ENCODE measurements at regions not wholly inside any gene's neighbourhood (a gene's known extent, or its start where the extent isn't known, plus 50 kb on each side); places are given as distances from the start of the nearest gene placed in this dataset.
A peak's percentile ranks its signal among the peaks of the same experiment; 100 is the strongest.

DNA sequence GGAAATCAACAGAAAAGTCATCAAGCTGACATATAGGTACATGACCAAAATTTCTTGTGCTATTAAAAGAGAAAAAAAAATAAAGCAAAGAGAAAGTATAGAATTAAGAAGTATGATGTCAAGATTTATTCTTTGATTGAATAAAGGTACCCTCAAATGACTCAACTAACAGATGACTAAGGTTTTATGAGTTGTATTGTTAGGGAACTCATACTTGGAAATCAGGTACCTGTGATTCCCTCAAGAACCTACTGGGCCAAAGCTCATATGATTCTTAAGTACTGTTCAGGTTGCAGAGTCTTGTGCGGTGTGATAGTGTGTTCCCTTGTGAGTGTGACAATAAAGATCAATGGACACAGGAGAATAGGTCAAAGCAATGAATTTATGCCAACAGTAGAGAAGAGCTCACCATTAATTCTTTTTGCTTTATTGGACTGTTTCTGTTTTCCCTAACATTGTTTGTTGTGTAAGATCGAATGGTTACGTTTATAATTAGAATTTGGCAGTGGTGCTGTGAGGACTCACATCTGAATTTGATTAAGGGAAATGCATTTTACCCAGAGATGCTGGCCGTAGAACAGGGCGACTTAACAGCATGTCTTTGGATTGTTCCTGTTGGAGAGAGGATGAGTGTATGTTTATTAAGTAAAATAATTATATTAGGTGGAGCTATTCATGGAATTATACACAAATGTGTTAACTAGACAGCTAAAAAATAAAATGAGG lies 293.2 kb upstream of the SEMA3D start:
- H3K36me3 ChIP-seq (ENCODE audit: low read depth, missing control alignments): no peaks in the 10 kb centered on the region
- no peak overlapping the region for H3K27ac ChIP-seq
- intact Hi-C loops (cut with DNase I; ENCODE audit: low total_unique reads): no loop called here
- H3K9me3 ChIP-seq: no peaks in the 10 kb centered on the region
- TF ChIP-seq POLR2A (IDR thresholded peaks at IDR 0.05): no peak
- TF ChIP-seq, protein P1, sequence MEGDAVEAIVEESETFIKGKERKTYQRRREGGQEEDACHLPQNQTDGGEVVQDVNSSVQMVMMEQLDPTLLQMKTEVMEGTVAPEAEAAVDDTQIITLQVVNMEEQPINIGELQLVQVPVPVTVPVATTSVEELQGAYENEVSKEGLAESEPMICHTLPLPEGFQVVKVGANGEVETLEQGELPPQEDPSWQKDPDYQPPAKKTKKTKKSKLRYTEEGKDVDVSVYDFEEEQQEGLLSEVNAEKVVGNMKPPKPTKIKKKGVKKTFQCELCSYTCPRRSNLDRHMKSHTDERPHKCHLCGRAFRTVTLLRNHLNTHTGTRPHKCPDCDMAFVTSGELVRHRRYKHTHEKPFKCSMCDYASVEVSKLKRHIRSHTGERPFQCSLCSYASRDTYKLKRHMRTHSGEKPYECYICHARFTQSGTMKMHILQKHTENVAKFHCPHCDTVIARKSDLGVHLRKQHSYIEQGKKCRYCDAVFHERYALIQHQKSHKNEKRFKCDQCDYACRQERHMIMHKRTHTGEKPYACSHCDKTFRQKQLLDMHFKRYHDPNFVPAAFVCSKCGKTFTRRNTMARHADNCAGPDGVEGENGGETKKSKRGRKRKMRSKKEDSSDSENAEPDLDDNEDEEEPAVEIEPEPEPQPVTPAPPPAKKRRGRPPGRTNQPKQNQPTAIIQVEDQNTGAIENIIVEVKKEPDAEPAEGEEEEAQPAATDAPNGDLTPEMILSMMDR (IDR thresholded peaks at IDR 0.05): no peak
- WGBS, 2 donors: 45 to 53% methylated on average over 5 of the region's 5 CpGs
- DNase-seq: peak; percentile 18
- H3K4me3 ChIP-seq: no peak overlapping the region
- H3K27me3 ChIP-seq: no peaks in the 10 kb centered on the region
- H3K4me1 ChIP-seq: no peaks in the 10 kb centered on the region

DNA sequence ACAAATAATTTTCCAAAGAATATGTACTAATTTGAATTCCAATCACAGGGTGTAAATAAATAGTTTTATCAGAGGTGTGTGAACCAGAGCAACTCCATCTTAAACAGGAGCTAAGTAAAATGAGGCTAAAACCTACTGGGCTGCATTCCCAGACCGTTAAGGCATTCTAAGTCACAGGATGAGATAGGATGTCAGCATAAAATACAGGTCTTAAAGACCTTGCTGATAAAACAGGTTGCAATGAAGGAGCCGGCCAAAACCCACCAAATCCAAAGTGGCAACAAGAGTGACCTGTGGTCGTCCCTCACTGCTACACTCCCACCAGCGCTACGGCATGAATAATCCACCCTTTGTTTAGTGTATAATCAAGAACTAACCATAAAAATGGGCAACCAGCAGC lies 291.7 kb upstream of the SEMA3D start:
- no peak for DNase-seq
- no peak for TF ChIP-seq POLR2A (IDR thresholded peaks at IDR 0.05)
- TF ChIP-seq, protein P1 (IDR thresholded peaks at IDR 0.05): no peak
- H3K36me3 ChIP-seq (ENCODE audit: low read depth, missing control alignments): no peaks in the 10 kb centered on the region
- H3K27ac ChIP-seq: no peak overlapping the region
- 58 to 69% methylated on average over 5 of the region's 5 CpGs for WGBS, 2 donors
- intact Hi-C loops (cut with DNase I; ENCODE audit: low total_unique reads): no loop called here
- H3K4me3 ChIP-seq: no peak overlapping the region
- H3K27me3 ChIP-seq: no peaks in the 10 kb centered on the region
- no peaks in the 10 kb centered on the region for H3K9me3 ChIP-seq
- no peaks in the 10 kb centered on the region for H3K4me1 ChIP-seq

DNA sequence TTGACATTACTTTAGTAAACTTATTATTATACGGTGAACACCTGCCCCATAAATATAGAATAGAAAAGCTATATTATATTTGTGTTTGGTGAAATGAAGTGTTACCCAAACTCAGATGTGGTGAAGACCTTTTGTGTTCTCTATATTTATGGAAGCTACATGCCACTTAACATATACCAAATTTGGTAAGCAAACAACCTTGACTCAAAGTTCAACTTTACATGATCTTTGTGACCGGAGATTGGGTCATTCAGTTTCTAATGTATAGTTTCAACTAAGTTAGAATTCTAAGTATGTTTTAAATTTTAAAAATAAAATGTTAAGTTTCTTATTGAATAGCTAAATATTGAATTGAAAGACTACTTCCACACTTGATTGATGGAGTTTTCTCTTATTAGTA lies 288.6 kb upstream of the SEMA3D start:
- 91 to 98% methylated on average over 2 of the region's 2 CpGs for WGBS, 2 donors
- no peak overlapping the region for H3K27ac ChIP-seq
- H3K4me3 ChIP-seq: no peak overlapping the region
- H3K27me3 ChIP-seq: no peaks in the 10 kb centered on the region
- H3K36me3 ChIP-seq (ENCODE audit: low read depth, missing control alignments): no peaks in the 10 kb centered on the region
- intact Hi-C loops (cut with DNase I; ENCODE audit: low total_unique reads): no loop called here
- no peaks in the 10 kb centered on the region for H3K9me3 ChIP-seq
- no peak for DNase-seq
- H3K4me1 ChIP-seq: no peaks in the 10 kb centered on the region
- TF ChIP-seq POLR2A (IDR thresholded peaks at IDR 0.05): no peak
- TF ChIP-seq, protein P1 (IDR thresholded peaks at IDR 0.05): no peak

DNA sequence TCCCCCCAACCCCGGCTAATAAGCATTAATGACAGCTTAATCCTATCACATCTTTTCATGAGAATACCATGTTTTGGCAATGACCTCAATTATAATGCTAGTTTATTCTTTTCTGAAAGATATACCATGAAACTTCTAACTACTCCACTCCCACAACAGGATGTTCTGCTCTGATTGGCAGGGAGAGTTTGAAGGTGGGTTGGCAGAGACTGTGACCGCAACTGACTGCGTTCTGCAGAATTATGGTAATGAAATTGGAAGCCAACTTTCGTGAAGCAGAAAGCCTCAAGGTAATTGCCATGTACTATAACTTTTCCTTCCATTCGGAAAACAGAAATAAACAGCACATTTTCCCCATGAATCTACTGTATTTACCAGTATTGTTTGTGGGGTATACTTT lies 288.2 kb upstream of the SEMA3D start:
- Histone ChIP-seq H3K9me3 (no peaks in the 10 kb centered on the region), H3K27me3 (no peaks in the 10 kb centered on the region), H3K27ac (no peak overlapping the region), H3K4me3 (no peak overlapping the region), H3K36me3 (ENCODE audit: low read depth, missing control alignments) (no peaks in the 10 kb centered on the region), H3K4me1 (no peaks in the 10 kb centered on the region)
- no peak for DNase-seq
- intact Hi-C loops (cut with DNase I; ENCODE audit: low total_unique reads): no loop called here
- WGBS, 2 donors: 83 to 90% methylated on average over 5 of the region's 5 CpGs
- TF ChIP-seq, protein P1 (IDR thresholded peaks at IDR 0.05): no peak
- TF ChIP-seq POLR2A (IDR thresholded peaks at IDR 0.05): no peak

DNA sequence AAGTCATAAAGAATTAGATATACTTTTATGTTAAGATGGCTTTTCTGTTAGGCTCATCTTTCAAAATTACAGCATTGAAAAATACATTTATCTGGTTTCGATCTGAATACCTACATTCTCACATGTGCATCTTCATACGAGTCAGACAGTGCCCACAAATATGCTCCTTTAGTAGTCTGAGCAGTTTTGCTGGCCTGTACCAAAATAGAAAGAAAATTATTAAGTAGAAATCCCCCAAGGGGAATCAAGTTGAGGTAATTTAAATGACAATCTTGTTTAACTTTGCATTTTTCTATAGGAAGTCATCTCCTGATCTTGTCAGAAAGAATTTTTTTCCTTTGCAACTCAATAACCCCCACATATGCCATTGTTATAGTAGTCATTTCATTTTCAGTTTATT lies 287.4 kb upstream of the SEMA3D start:
- intact Hi-C loops (cut with DNase I; ENCODE audit: low total_unique reads): no loop called here
- Histone ChIP-seq H3K36me3 (ENCODE audit: low read depth, missing control alignments) (no peaks in the 10 kb centered on the region), H3K4me1 (no peaks in the 10 kb centered on the region), H3K27ac (no peak overlapping the region), H3K27me3 (no peaks in the 10 kb centered on the region), H3K4me3 (no peak overlapping the region), H3K9me3 (no peaks in the 10 kb centered on the region)
- no peak for DNase-seq
- TF ChIP-seq, protein P1 (IDR thresholded peaks at IDR 0.05): no peak
- TF ChIP-seq POLR2A (IDR thresholded peaks at IDR 0.05): no peak
- WGBS, 2 donors: 86 to 89% methylated on average over 2 of the region's 2 CpGs
